HEK293 (cell line): ENCODE measurements at regions not wholly inside any gene's neighbourhood (a gene's known extent, or its start where the extent isn't known, plus 50 kb on each side); places are given as distances from the start of the nearest gene placed in this dataset.

Source experiments
- CTCF ChIP-seq: fragments of 450-650 bp; formaldehyde crosslinking; IDR thresholded peaks from 2 replicates; pipeline ENCODE4 v1.5.1; 2016; ENCODE audit warnings: missing biosample characterization, missing genetic modification characterization
- KLF10 ChIP-seq: fragments of 450-650 bp; IDR thresholded peaks from 2 replicates; pipeline ENCODE4 v1.5.1; 2018; ENCODE audit warnings: missing biosample characterization, mild to moderate bottlenecking, missing genetic modification characterization
- MEIS1 ChIP-seq: sonication (generic); formaldehyde crosslinking; IDR thresholded peaks from 2 replicates; pipeline ENCODE4 v1.8.1; 2022; ENCODE audit warnings: missing genetic modification reagents, mild to moderate bottlenecking, borderline replicate concordance
- PATZ1 ChIP-seq: fragments of 450-650 bp; formaldehyde crosslinking; IDR thresholded peaks from 2 replicates; pipeline ENCODE4 v1.5.1; 2016; ENCODE audit warnings: missing biosample characterization, missing genetic modification characterization
- REST ChIP-seq: fragments of 450-650 bp; formaldehyde crosslinking; IDR thresholded peaks from 2 replicates; pipeline ENCODE4 v1.5.1; 2016; ENCODE audit warnings: missing biosample characterization, missing genetic modification characterization
- TCF7L2 ChIP-seq: IDR thresholded peaks from 2 replicates; pipeline ENCODE4 v1.6.1; 2011; ENCODE audit warnings: low read depth, mild to moderate bottlenecking, inconsistent platforms, low read length, moderate library complexity, borderline replicate concordance
- ZNF121 ChIP-seq: fragments of 450-650 bp; formaldehyde crosslinking; IDR thresholded peaks from 2 replicates; pipeline ENCODE4 v1.5.1; 2016; ENCODE audit warnings: missing biosample characterization, missing genetic modification characterization
- ZNF146 ChIP-seq: fragments of 450-650 bp; formaldehyde crosslinking; IDR thresholded peaks from 2 replicates; pipeline ENCODE4 v1.5.1; 2016; ENCODE audit warnings: missing biosample characterization, missing genetic modification characterization
- ZNF223 ChIP-seq: fragments of 450-650 bp; formaldehyde crosslinking; IDR thresholded peaks from 2 replicates; pipeline ENCODE4 v1.5.1; 2016; ENCODE audit warnings: missing biosample characterization, missing genetic modification characterization
- ZNF404 ChIP-seq: fragments of 450-650 bp; formaldehyde crosslinking; IDR thresholded peaks from 2 replicates; pipeline ENCODE4 v1.5.1; 2017; ENCODE audit warnings: missing biosample characterization, missing genetic modification characterization
- ZNF776 ChIP-seq: fragments of 450-650 bp; formaldehyde crosslinking; IDR thresholded peaks from 2 replicates; pipeline ENCODE4 v1.5.0; 2017; ENCODE audit warnings: missing biosample characterization, missing genetic modification characterization, borderline replicate concordance

- TF ChIP-seq ZNF121 (tag by site-specific recombination) (no peak), ZNF404 (no peak), ZNF223 (tag by site-specific recombination) (no peak), CTCF (tag by site-specific recombination) (no peak), KLF10 (tag by site-specific recombination) (no peak), REST (tag by site-specific recombination) (no peak), MEIS1 (no peak), ZNF776 (tag by site-specific recombination) (no peak), PATZ1 (tag by site-specific recombination) (no peak), ZNF146 (tag by site-specific recombination) (no peak), TCF7L2 (no peak)
Measured at GRCh38 chr3:143203142-143203541, 83.6 kb downstream of the CHST2 start.
